Tibial nerve (tissue), 4 donors: ENCODE measurements at regions not wholly inside any gene's neighbourhood (a gene's known extent, or its start where the extent isn't known, plus 50 kb on each side); places are given as distances from the start of the nearest gene placed in this dataset.

Experiments
- CTCF ChIP-seq, 5 experiments: fragments of 200-600 bp in 3 of 5; fragments of 450-650 bp in 2 of 5; sonication (generic) in 3 of 5; IDR thresholded peaks; one replicate each; pipeline ENCODE4 v1.5.1; 2016 to 2019; ENCODE audit warnings: antibody characterized with exemption in 5 of 5, mild to moderate bottlenecking in 3 of 5, moderate library complexity in 2 of 5
- EP300 ChIP-seq, 2 donors: sonication (generic); formaldehyde crosslinking; IDR thresholded peaks; one replicate each; pipeline ENCODE4 v1.6.1; 2017; ENCODE audit warnings: antibody characterized with exemption in 2 of 2, mild to moderate bottlenecking in 1 of 2

GRCh38 chr3:83649692-83650091 is 1309.1 kb upstream of the CADM2 start:
- TF ChIP-seq CTCF (IDR thresholded peaks at IDR 0.05) (no peak), EP300 (IDR thresholded peaks at IDR 0.05) (no peak)
